Astrocyte of the cerebellum (primary cell): ENCODE measurements at regions not wholly inside any gene's neighbourhood (a gene's known extent, or its start where the extent isn't known, plus 50 kb on each side); places are given as distances from the start of the nearest gene placed in this dataset.

ENCODE experiments used
- DNase-seq: peaks from one replicate; pipeline ENCODE4 v3.0.0-alpha.2; 2011; ENCODE audit warnings: low read depth
- H3K4me3 ChIP-seq: 2 replicates; pipeline ENCODE4 v1.5.1; 2011; ENCODE audit warnings: mild to moderate bottlenecking, low read depth, low read length, moderate library complexity
- in situ Hi-C: cut with HindIII; loops from 2 replicates; pipeline ENCODE4 v1.10.0; 2017; ENCODE audit warnings: low sequenced_read_pairs
- TF ChIP-seq, protein P1 (sequence below): IDR thresholded peaks from 2 replicates; pipeline ENCODE4 v1.5.1; 2012; ENCODE audit warnings: low read length, low read depth, moderate library complexity, mild to moderate bottlenecking; ENCODE audit errors: missing control alignments

DNA sequence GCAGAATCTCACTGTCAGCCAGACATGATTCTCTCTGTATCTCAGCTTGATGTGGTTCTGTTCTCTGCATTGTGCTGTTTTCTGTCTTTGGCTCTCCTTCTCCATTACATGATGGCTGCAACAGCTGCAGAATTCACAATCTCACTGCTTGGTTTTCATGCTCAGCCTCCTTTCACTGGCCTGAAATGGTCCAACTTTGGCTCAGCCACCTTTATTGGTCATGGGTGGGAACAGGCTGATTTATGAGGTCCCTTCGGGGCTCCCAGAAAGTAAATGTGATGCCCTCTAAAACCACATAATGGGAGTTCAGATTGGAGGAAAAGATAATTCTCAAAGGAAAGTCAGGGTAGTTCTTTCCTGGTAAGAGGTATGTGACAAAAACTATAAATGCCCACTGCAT is 597.0 kb downstream of the ETNK1 start:
- TF ChIP-seq, protein P1, sequence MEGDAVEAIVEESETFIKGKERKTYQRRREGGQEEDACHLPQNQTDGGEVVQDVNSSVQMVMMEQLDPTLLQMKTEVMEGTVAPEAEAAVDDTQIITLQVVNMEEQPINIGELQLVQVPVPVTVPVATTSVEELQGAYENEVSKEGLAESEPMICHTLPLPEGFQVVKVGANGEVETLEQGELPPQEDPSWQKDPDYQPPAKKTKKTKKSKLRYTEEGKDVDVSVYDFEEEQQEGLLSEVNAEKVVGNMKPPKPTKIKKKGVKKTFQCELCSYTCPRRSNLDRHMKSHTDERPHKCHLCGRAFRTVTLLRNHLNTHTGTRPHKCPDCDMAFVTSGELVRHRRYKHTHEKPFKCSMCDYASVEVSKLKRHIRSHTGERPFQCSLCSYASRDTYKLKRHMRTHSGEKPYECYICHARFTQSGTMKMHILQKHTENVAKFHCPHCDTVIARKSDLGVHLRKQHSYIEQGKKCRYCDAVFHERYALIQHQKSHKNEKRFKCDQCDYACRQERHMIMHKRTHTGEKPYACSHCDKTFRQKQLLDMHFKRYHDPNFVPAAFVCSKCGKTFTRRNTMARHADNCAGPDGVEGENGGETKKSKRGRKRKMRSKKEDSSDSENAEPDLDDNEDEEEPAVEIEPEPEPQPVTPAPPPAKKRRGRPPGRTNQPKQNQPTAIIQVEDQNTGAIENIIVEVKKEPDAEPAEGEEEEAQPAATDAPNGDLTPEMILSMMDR = no peak
- in situ Hi-C loops = loop anchor here (25.0 kb wide), 2 partner anchors 110 to 510 kb away; no protein-coding TSS in a partner anchor
- no peak for DNase-seq
- no peak overlapping the region for H3K4me3 ChIP-seq

- no peak for DNase-seq
- H3K4me3 ChIP-seq = no peak overlapping the region
- in situ Hi-C loops = loop anchor here (25.0 kb wide), 2 partner anchors 110 to 510 kb away; no protein-coding TSS in a partner anchor
- TF ChIP-seq, protein P1 = no peak
Measured at GRCh38 chr12:23222801-23223200, 597.8 kb downstream of the ETNK1 start.

GRCh38 chr12:23228101-23228500 is 603.1 kb downstream of the ETNK1 start:
- in situ Hi-C loops = no loop called here
- TF ChIP-seq, protein P1 = no peak
- H3K4me3 ChIP-seq = no peak overlapping the region
- no peak for DNase-seq

DNA sequence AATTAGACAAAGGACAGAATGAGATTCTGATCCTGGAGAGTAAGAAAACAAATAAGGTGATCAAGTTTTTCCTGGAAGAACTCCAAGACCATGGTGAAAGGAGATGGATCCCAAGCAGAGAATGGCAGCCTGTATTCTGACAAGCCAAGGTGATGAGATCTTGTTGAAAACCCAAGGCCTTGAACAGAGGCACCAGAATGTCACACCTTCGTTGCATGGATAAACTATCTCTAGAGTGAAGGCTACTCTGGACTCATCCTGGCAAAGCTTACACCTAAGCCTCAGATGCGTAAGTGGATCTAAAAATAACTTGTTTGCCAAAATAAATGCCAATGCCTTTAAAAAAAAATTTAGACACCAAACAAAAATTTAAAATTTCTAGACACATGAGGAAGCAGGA is 605.9 kb downstream of the ETNK1 start:
- no peak for DNase-seq
- TF ChIP-seq, protein P1 = no peak
- in situ Hi-C loops = no loop called here
- H3K4me3 ChIP-seq = no peak overlapping the region

- no peak overlapping the region for H3K4me3 ChIP-seq
- DNase-seq = no peak
- TF ChIP-seq, protein P1 = no peak
- in situ Hi-C loops = no loop called here
Measured at GRCh38 chr12:23236066-23236780, 611.3 kb downstream of the ETNK1 start.

DNA sequence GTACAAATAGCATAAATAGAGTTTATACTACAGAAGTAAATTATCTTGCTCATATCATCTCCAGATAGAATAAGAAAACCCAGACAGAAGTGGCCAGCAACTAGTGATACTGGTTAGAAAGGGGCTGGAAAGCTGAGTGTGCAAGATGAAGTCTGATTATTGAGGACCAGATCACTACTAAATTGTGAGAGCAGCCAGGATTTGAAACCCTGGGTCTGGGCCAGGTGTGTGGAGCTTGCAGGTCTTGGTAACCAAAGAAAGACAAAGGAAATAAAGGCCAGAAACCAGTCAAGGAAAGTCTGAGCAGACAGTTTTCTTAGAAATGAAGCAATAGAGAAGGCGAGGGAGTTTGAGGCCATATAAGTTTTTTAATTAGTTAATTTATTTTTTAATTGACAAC is 611.8 kb downstream of the ETNK1 start:
- H3K4me3 ChIP-seq = no peak overlapping the region
- in situ Hi-C loops = no loop called here
- DNase-seq = no peak
- TF ChIP-seq, protein P1 = no peak

GRCh38 chr12:23238190-23238589 is 613.2 kb downstream of the ETNK1 start:
- TF ChIP-seq, protein P1 = no peak
- no peak overlapping the region for H3K4me3 ChIP-seq
- DNase-seq = no peak
- in situ Hi-C loops = no loop called here
